ENCODE measurements at regions not wholly inside any gene's neighbourhood (a gene's known extent, or its start where the extent isn't known, plus 50 kb on each side); places are given as distances from the start of the nearest gene placed in this dataset.

DNA sequence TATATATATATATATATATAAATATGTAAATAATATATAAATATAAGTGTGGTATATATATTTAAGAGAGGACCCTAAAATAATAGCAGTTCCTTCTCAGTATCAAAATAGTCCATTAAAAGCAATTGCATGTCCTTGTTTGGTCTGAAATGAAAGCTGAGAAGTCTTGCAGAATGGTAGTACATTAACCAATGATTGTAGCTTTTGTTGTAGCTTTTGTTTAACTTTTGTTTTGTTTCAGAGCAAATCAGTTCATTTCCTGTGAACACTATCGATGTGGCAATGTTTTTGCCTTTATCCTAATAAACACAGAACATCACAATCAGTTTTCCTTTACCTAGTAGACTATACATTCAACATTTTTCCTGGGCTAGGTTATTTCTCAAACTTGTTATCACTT lies 1256.2 kb upstream of the SPRY2 start:
- 15 to 56% methylated on average over 1 of the region's 1 CpG for WGBS, 2 donors
- no peaks in the 10 kb centered on the region for H3K4me1 ChIP-seq
- TF ChIP-seq POLR2A (IDR thresholded peaks at IDR 0.05) (no peak), POLR2AphosphoS5 (IDR thresholded peaks at IDR 0.05) (no peak), EP300 (IDR thresholded peaks at IDR 0.05) (no peak)
- TF ChIP-seq, protein P1, sequence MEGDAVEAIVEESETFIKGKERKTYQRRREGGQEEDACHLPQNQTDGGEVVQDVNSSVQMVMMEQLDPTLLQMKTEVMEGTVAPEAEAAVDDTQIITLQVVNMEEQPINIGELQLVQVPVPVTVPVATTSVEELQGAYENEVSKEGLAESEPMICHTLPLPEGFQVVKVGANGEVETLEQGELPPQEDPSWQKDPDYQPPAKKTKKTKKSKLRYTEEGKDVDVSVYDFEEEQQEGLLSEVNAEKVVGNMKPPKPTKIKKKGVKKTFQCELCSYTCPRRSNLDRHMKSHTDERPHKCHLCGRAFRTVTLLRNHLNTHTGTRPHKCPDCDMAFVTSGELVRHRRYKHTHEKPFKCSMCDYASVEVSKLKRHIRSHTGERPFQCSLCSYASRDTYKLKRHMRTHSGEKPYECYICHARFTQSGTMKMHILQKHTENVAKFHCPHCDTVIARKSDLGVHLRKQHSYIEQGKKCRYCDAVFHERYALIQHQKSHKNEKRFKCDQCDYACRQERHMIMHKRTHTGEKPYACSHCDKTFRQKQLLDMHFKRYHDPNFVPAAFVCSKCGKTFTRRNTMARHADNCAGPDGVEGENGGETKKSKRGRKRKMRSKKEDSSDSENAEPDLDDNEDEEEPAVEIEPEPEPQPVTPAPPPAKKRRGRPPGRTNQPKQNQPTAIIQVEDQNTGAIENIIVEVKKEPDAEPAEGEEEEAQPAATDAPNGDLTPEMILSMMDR (IDR thresholded peaks at IDR 0.05): no peak
- no peaks in the 10 kb centered on the region for H3K27me3 ChIP-seq
- intact Hi-C loops (cut with DNase I): no loop called here
- DNase-seq: no peak
- H3K36me3 ChIP-seq: no peaks in the 10 kb centered on the region
- H3K4me3 ChIP-seq: no peak overlapping the region
- no peak overlapping the region for H3K27ac ChIP-seq
- H3K9me3 ChIP-seq: no peaks in the 10 kb centered on the region

DNA sequence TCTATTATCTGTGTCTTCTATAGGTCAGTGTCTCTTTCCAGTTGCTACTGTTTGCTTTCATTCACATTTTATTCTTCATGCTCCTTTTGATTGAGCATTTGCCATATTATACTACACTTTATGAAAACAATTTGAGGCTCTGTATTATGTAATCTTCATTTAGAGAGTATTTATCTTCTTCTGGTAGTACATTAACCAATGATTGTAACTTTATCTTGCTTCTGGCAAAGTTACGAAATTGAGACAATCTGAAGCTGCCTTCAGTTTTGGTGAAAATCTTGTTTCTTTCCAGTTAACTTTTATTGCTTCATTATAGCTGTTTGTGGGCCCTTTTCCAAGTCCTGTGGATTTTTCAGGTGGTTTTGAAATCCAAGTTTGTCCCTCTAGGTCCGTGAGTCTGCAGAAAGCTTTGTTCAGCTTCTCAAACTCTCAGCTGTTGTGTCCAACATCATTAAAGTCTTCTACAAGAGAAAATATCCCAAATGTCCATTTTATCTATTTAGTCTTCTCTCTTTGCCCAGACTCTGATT lies 1255.4 kb upstream of the SPRY2 start:
- Histone ChIP-seq H3K4me1 (no peaks in the 10 kb centered on the region), H3K36me3 (no peaks in the 10 kb centered on the region), H3K27me3 (no peaks in the 10 kb centered on the region), H3K4me3 (no peak overlapping the region), H3K9me3 (no peaks in the 10 kb centered on the region), H3K27ac (no peak overlapping the region)
- 17 to 55% methylated on average over 2 of the region's 2 CpGs for WGBS, 2 donors
- TF ChIP-seq POLR2AphosphoS5 (IDR thresholded peaks at IDR 0.05) (no peak), EP300 (IDR thresholded peaks at IDR 0.05) (no peak), POLR2A (IDR thresholded peaks at IDR 0.05) (no peak)
- TF ChIP-seq, protein P1 (IDR thresholded peaks at IDR 0.05): no peak
- DNase-seq: no peak
- intact Hi-C loops (cut with DNase I): no loop called here

DNA sequence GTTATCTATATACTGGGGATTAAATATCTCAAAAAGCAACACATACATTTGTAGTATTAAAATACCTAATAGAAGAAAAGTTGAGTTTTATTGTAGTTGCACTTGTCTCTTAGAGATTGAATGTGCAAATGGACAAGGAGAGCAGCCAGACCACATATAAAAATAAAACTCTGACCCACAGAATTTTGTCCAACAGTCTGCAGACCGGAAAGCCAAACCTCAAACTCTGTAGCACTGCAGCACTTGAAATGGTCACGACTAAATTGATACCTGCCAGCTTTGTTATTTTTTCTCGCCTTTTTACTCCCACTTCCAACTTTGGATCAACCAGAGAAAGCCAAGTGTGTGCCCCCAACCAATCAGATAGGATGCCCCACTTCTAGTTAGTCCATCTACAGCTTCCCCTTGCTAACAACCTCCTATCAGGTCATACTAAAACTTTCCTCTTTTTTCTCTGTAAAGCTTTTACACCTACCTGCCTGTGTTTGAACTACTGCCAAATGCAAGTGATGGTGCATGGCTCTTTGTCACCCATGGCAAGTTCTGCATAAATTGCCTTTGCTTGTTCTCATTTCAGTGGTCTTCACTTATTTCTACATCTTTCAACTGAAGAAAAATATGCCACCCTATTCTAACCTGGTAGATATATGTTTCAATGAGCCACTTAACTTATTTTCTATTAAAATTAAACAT lies 1250.7 kb upstream of the SPRY2 start:
- Histone ChIP-seq H3K9me3 (no peaks in the 10 kb centered on the region), H3K4me1 (no peaks in the 10 kb centered on the region), H3K27ac (no peak overlapping the region), H3K36me3 (no peaks in the 10 kb centered on the region), H3K27me3 (no peaks in the 10 kb centered on the region), H3K4me3 (no peak overlapping the region)
- intact Hi-C loops (cut with DNase I): no loop called here
- no peak for DNase-seq
- WGBS, 2 donors: 79 to 86% methylated on average over 3 of the region's 3 CpGs
- TF ChIP-seq POLR2A (IDR thresholded peaks at IDR 0.05): no peak
- no peak for TF ChIP-seq POLR2AphosphoS5 (IDR thresholded peaks at IDR 0.05)
- no peak for TF ChIP-seq EP300 (IDR thresholded peaks at IDR 0.05)
- TF ChIP-seq, protein P1 (IDR thresholded peaks at IDR 0.05): no peak

DNA sequence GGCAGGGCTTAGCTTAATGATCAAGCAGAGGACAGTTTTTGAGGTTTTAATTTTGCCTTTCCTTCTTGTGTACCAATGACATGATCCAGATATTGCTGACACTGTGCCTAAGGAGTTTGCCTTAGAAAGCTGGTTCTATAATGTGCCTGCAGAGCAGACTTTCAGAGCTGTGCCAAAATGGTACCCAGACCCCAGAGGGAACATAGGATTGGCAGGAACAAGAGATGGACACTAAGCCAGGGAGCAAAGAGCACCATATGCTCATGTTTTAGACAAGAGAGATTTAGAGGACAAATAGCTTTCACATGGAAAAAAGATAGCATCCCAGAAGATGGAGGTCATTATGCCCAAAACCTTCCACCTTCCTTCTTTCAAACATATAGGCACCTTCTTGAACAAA lies 1241.5 kb upstream of the SPRY2 start:
- Histone ChIP-seq H3K4me3 (no peak overlapping the region), H3K36me3 (no peaks in the 10 kb centered on the region), H3K27ac (no peak overlapping the region), H3K9me3 (no peaks in the 10 kb centered on the region), H3K27me3 (no peaks in the 10 kb centered on the region), H3K4me1 (peaks cover 0 to 22% (median 4%) of the 10 kb centered on the region in 4 donors)
- intact Hi-C loops (cut with DNase I): no loop called here
- TF ChIP-seq, protein P1 (IDR thresholded peaks at IDR 0.05): no peak
- TF ChIP-seq EP300 (IDR thresholded peaks at IDR 0.05): no peak
- TF ChIP-seq POLR2A (IDR thresholded peaks at IDR 0.05): no peak
- no peak for TF ChIP-seq POLR2AphosphoS5 (IDR thresholded peaks at IDR 0.05)
- DNase-seq: no peak

Data from sigmoid colon (tissue), 6 donors.